WTC11 (cell line): ENCODE measurements at regions not wholly inside any gene's neighbourhood (a gene's known extent, or its start where the extent isn't known, plus 50 kb on each side); places are given as distances from the start of the nearest gene placed in this dataset.

Source experiments
- ATAC-seq: fragments of 200-7000 bp; cut with Tn5 transposase; 2 replicates; pipeline ENCODE4 v1.10.0; 2021; ENCODE audit warnings: mild to moderate bottlenecking, moderate library complexity
- CTCF ChIA-PET: fragments of 300-600 bp; sonication (Branson Sonifier 250); formaldehyde crosslinking; loops from one replicate; lab custom pipeline; 2021; ENCODE audit warnings: antibody characterized with exemption; lab: Charles Lee
- POLR2A ChIA-PET: fragments of 350-600 bp; sonication (Branson Sonifier 250); formaldehyde crosslinking; loops from one replicate; lab custom pipeline; 2021; ENCODE audit warnings: antibody characterized with exemption; lab: Charles Lee
- DNase-seq: peaks from one replicate; pipeline ENCODE4 v3.0.0; 2021; ENCODE audit warnings: low spot score
- H3K27ac Mint-ChIP-seq: 2 replicates; pipeline ENCODE4 v1.8.0; 2021; ENCODE audit warnings: mixed read lengths
- H3K27me3 Mint-ChIP-seq: 2 replicates; pipeline ENCODE4 v1.8.0; 2021; ENCODE audit warnings: low read depth, mild to moderate bottlenecking, moderate library complexity, mixed read lengths
- H3K36me3 Mint-ChIP-seq: 2 replicates; pipeline ENCODE4 v1.8.0; 2021; ENCODE audit warnings: mixed read lengths
- H3K4me1 Mint-ChIP-seq: 2 replicates; pipeline ENCODE4 v1.8.0; 2022; ENCODE audit warnings: mixed read lengths
- H3K4me3 Mint-ChIP-seq: 2 replicates; pipeline ENCODE4 v1.8.0; 2021; ENCODE audit warnings: mild to moderate bottlenecking, moderate library complexity, mixed read lengths
- H3K9me3 Mint-ChIP-seq: 2 replicates; pipeline ENCODE4 v1.8.0; 2021; ENCODE audit warnings: mixed read lengths
- CREM ChIP-seq: sonication (generic); formaldehyde crosslinking; IDR thresholded peaks from 2 replicates; pipeline ENCODE4 v1.8.1; 2022; ENCODE audit warnings: mild to moderate bottlenecking, missing genetic modification reagents, moderate library complexity
- GRHL2 ChIP-seq: fragments of 250-450 bp; sonication (Bioruptor Pico); IDR thresholded peaks from 2 replicates; pipeline ENCODE4 v1.8.0; 2022; ENCODE audit warnings: mild to moderate bottlenecking, moderate library complexity; ENCODE audit not compliant: insufficient replicate concordance, severe bottlenecking
- IRF1 ChIP-seq: sonication (generic); formaldehyde crosslinking; IDR thresholded peaks from 2 replicates; pipeline ENCODE4 v1.8.0; 2023; ENCODE audit warnings: missing genetic modification reagents
- JUN ChIP-seq: sonication (generic); formaldehyde crosslinking; IDR thresholded peaks from 2 replicates; pipeline ENCODE4 v1.8.0; 2023; ENCODE audit warnings: mild to moderate bottlenecking, missing genetic modification reagents
- PRRX2 ChIP-seq: fragments of 250-450 bp; sonication (Bioruptor Pico); IDR thresholded peaks from 2 replicates; pipeline ENCODE4 v1.8.0; 2021; ENCODE audit warnings: mild to moderate bottlenecking
- SMAD4 ChIP-seq: sonication (generic); formaldehyde crosslinking; IDR thresholded peaks from 2 replicates; pipeline ENCODE4 v1.8.0; 2022; ENCODE audit warnings: mild to moderate bottlenecking, missing genetic modification reagents
- TCF7 ChIP-seq: sonication (generic); formaldehyde crosslinking; IDR thresholded peaks from 2 replicates; pipeline ENCODE4 v1.8.0; 2022; ENCODE audit warnings: mild to moderate bottlenecking, low read depth, missing genetic modification reagents, moderate library complexity
- TEAD1 ChIP-seq: sonication (generic); formaldehyde crosslinking; IDR thresholded peaks from 2 replicates; pipeline ENCODE4 v1.8.0; 2022; ENCODE audit warnings: mild to moderate bottlenecking, missing genetic modification reagents
- TEAD4 ChIP-seq: sonication (generic); formaldehyde crosslinking; IDR thresholded peaks from 2 replicates; pipeline ENCODE4 v1.8.0; 2022; ENCODE audit warnings: mild to moderate bottlenecking, missing genetic modification reagents
- ZBTB43 ChIP-seq: sonication (generic); formaldehyde crosslinking; IDR thresholded peaks from 2 replicates; pipeline ENCODE4 v1.8.1; 2023; ENCODE audit warnings: mild to moderate bottlenecking, missing genetic modification reagents
- ZMAT4 ChIP-seq: fragments of 250-450 bp; sonication (Bioruptor Pico); IDR thresholded peaks from 2 replicates; pipeline ENCODE4 v1.9.0; 2021; ENCODE audit warnings: mild to moderate bottlenecking
- ZNF121 ChIP-seq: sonication (generic); formaldehyde crosslinking; IDR thresholded peaks from 2 replicates; pipeline ENCODE4 v1.8.0; 2023; ENCODE audit warnings: missing genetic modification reagents
- ZSCAN18 ChIP-seq: fragments of 250-450 bp; sonication (Bioruptor Pico); IDR thresholded peaks from 2 replicates; pipeline ENCODE4 v2.1.2; 2022; ENCODE audit warnings: mild to moderate bottlenecking, moderate library complexity
- TF ChIP-seq, protein P1 (sequence below): fragments of 250-450 bp; sonication (Bioruptor Pico); IDR thresholded peaks from 2 replicates; pipeline ENCODE4 v1.9.0; 2021; ENCODE audit warnings: mild to moderate bottlenecking, borderline replicate concordance
- TF ChIP-seq, protein P2 (sequence below): sonication (generic); formaldehyde crosslinking; IDR thresholded peaks from 2 replicates; pipeline ENCODE4 v1.8.0; 2022; ENCODE audit warnings: mild to moderate bottlenecking, missing genetic modification reagents
- TF ChIP-seq, protein P3 (sequence below): fragments of 250-450 bp; sonication (Bioruptor Pico); IDR thresholded peaks from 2 replicates; pipeline ENCODE4 v1.8.0; 2021; ENCODE audit warnings: mild to moderate bottlenecking

DNA sequence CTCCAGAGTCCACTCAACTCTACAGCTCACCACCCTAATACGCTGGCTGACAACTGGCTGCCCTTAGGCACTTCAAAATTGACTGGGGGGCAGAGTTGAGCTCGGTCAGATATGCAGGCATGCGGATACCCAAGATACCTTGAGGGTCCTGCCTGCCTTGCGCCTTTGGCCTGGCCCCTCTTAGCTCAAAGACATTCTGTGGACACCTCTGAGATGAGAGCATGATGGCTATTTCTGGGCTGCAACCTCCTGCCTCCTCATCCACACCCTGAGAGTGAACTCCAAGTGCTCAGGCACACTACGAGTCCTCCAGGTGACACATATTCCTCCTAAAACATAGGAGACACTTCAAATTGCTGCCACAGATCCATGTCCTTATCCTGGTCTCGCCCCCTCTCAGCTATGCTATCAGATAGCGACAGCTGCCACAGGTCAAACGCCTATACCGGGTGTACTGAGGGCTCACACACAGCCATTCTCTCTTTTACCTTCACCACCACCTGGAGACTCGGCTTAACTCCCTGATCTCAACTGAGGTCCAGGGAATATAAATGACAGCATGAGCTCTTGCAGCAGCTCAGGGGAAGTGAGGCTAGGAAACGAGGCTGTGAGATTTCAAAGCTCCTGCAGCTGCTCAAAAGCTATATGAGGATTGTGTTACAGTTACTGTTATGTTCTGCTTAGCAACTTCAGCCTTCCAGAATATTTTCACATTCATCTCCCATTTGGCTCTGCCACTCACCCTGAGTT is 60.5 kb upstream of the TEX51 start (continued):
- TF ChIP-seq, protein P1, sequence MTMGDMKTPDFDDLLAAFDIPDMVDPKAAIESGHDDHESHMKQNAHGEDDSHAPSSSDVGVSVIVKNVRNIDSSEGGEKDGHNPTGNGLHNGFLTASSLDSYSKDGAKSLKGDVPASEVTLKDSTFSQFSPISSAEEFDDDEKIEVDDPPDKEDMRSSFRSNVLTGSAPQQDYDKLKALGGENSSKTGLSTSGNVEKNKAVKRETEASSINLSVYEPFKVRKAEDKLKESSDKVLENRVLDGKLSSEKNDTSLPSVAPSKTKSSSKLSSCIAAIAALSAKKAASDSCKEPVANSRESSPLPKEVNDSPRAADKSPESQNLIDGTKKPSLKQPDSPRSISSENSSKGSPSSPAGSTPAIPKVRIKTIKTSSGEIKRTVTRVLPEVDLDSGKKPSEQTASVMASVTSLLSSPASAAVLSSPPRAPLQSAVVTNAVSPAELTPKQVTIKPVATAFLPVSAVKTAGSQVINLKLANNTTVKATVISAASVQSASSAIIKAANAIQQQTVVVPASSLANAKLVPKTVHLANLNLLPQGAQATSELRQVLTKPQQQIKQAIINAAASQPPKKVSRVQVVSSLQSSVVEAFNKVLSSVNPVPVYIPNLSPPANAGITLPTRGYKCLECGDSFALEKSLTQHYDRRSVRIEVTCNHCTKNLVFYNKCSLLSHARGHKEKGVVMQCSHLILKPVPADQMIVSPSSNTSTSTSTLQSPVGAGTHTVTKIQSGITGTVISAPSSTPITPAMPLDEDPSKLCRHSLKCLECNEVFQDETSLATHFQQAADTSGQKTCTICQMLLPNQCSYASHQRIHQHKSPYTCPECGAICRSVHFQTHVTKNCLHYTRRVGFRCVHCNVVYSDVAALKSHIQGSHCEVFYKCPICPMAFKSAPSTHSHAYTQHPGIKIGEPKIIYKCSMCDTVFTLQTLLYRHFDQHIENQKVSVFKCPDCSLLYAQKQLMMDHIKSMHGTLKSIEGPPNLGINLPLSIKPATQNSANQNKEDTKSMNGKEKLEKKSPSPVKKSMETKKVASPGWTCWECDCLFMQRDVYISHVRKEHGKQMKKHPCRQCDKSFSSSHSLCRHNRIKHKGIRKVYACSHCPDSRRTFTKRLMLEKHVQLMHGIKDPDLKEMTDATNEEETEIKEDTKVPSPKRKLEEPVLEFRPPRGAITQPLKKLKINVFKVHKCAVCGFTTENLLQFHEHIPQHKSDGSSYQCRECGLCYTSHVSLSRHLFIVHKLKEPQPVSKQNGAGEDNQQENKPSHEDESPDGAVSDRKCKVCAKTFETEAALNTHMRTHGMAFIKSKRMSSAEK, result no peak
- no peak for TF ChIP-seq ZBTB43
- TF ChIP-seq JUN (CRISPR knock-in tag), result no peak
- no peak for TF ChIP-seq PRRX2 (CRISPR knock-in tag)
- TF ChIP-seq TEAD1, result no peak
- TF ChIP-seq TEAD4 (CRISPR knock-in tag), result no peak
- no peak for TF ChIP-seq SMAD4
- TF ChIP-seq, protein P2, sequence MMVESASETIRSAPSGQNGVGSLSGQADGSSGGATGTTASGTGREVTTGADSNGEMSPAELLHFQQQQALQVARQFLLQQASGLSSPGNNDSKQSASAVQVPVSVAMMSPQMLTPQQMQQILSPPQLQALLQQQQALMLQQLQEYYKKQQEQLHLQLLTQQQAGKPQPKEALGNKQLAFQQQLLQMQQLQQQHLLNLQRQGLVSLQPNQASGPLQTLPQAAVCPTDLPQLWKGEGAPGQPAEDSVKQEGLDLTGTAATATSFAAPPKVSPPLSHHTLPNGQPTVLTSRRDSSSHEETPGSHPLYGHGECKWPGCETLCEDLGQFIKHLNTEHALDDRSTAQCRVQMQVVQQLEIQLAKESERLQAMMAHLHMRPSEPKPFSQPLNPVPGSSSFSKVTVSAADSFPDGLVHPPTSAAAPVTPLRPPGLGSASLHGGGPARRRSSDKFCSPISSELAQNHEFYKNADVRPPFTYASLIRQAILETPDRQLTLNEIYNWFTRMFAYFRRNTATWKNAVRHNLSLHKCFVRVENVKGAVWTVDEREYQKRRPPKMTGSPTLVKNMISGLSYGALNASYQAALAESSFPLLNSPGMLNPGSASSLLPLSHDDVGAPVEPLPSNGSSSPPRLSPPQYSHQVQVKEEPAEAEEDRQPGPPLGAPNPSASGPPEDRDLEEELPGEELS (CRISPR knock-in tag), result no peak
- no peak for TF ChIP-seq IRF1 (CRISPR knock-in tag)

- no peak for TF ChIP-seq ZSCAN18 (CRISPR knock-in tag)
- no peak for TF ChIP-seq TCF7 (CRISPR knock-in tag)
- no peak for TF ChIP-seq GRHL2
- no peak for TF ChIP-seq ZMAT4
- TF ChIP-seq, protein P3, sequence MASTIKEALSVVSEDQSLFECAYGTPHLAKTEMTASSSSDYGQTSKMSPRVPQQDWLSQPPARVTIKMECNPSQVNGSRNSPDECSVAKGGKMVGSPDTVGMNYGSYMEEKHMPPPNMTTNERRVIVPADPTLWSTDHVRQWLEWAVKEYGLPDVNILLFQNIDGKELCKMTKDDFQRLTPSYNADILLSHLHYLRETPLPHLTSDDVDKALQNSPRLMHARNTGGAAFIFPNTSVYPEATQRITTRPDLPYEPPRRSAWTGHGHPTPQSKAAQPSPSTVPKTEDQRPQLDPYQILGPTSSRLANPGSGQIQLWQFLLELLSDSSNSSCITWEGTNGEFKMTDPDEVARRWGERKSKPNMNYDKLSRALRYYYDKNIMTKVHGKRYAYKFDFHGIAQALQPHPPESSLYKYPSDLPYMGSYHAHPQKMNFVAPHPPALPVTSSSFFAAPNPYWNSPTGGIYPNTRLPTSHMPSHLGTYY (CRISPR knock-in tag), result no peak
- TF ChIP-seq ZNF121 (CRISPR knock-in tag), result no peak
- TF ChIP-seq CREM (CRISPR knock-in tag), result no peak
Observed at GRCh38 chr2:126838716-126838985, 60.0 kb upstream of the TEX51 start.

More at GRCh38 chr2:126838716-126838985, 60.0 kb upstream of the TEX51 start:
- no peak overlapping the region for H3K4me3 Mint-ChIP-seq
- ATAC-seq (no peak), DNase-seq (no peak)
- H3K27ac Mint-ChIP-seq, result no peak overlapping the region
- H3K36me3 Mint-ChIP-seq, result no peaks in the 10 kb centered on the region
- H3K4me1 Mint-ChIP-seq, result no peaks in the 10 kb centered on the region
- ChIA-PET CTCF (interaction anchor here (2.0 kb wide), 1 partner anchor 26 kb away, joined by 6 read pairs; no protein-coding TSS in a partner anchor), POLR2A (no interaction called here)
- no peaks in the 10 kb centered on the region for H3K9me3 Mint-ChIP-seq
- peaks cover 6% of the 10 kb centered on the region; the same call in 1 of the 2 replicates for H3K27me3 Mint-ChIP-seq
